Fibroblast of lung (primary cell): ENCODE measurements at regions not wholly inside any gene's neighbourhood (a gene's known extent, or its start where the extent isn't known, plus 50 kb on each side); places are given as distances from the start of the nearest gene placed in this dataset.

Source experiments
- DNase-seq, 2 donors: peaks; one replicate each; pipeline versions ENCODE4 v3.0.0 to v3.0.0-alpha.2; 2010; ENCODE audit warnings: low read depth in 2 of 2
- H2AFZ ChIP-seq: 2 replicates; pipeline ENCODE4 v1.5.1; 2012; ENCODE audit warnings: low read length, control low read depth, inconsistent platforms
- H3K27ac ChIP-seq: 2 replicates; pipeline ENCODE4 v1.5.1; 2011; ENCODE audit warnings: low read length, control low read depth; ENCODE audit not compliant: insufficient read depth
- H3K27me3 ChIP-seq: 2 replicates; pipeline ENCODE4 v1.5.1; 2011; ENCODE audit warnings: mild to moderate bottlenecking, low read length; ENCODE audit not compliant: control insufficient read depth, insufficient read depth
- H3K36me3 ChIP-seq: 2 replicates; pipeline ENCODE4 v1.5.1; 2011; ENCODE audit warnings: low read length; ENCODE audit not compliant: control insufficient read depth, insufficient read depth
- H3K4me1 ChIP-seq: 2 replicates; pipeline ENCODE4 v1.5.1; 2011; ENCODE audit warnings: low read length; ENCODE audit not compliant: control insufficient read depth, insufficient read depth; ENCODE audit errors: extremely low read depth
- H3K4me2 ChIP-seq: 2 replicates; pipeline ENCODE4 v1.5.1; 2011; ENCODE audit warnings: low read length, control low read depth; ENCODE audit not compliant: insufficient read depth; ENCODE audit errors: extremely low read depth
- H3K4me3 ChIP-seq, 4 experiments: fragments of 200-600 bp in 1 of 4; sonication (generic) in 1 of 4; replicated peaks in 1 of 4; 2 replicates each; pipeline ENCODE4 v1.5.1; 2011 to 2016; ENCODE audit warnings: low read length in 4 of 4, low read depth in 3 of 4, mild to moderate bottlenecking in 3 of 4, control low read depth in 2 of 4, inconsistent platforms in 1 of 4, mixed read lengths in 1 of 4; ENCODE audit not compliant: insufficient read depth in 1 of 4; ENCODE audit errors: control extremely low read depth in 1 of 4
- H3K79me2 ChIP-seq: 2 replicates; pipeline ENCODE4 v1.5.1; 2012; ENCODE audit warnings: mild to moderate bottlenecking, low read length, inconsistent platforms; ENCODE audit not compliant: control insufficient read depth, insufficient read depth
- H3K9ac ChIP-seq: 2 replicates; pipeline ENCODE4 v1.5.1; 2011; ENCODE audit warnings: mild to moderate bottlenecking, low read length, control low read depth; ENCODE audit not compliant: insufficient read depth
- H3K9me3 ChIP-seq: 2 replicates; pipeline ENCODE4 v1.5.1; 2012; ENCODE audit warnings: low read depth, low read length; ENCODE audit not compliant: control insufficient read depth, insufficient read depth
- H4K20me1 ChIP-seq: 2 replicates; pipeline ENCODE4 v1.5.1; 2011; ENCODE audit warnings: low read length; ENCODE audit not compliant: control insufficient read depth, insufficient read depth; ENCODE audit errors: extremely low read depth
- CTCF ChIP-seq, 2 donors: IDR thresholded peaks in 1 of 2; conservative IDR thresholded peaks in 1 of 2; 1 replicate in 1 of 2; 2 replicates in 1 of 2; pipeline ENCODE4 v1.5.1; 2011 to 2012; ENCODE audit warnings: low read length in 2 of 2, control low read depth in 1 of 2, inconsistent platforms in 1 of 2, low read depth in 1 of 2, mild to moderate bottlenecking in 1 of 2
- EZH2 ChIP-seq: IDR thresholded peaks from 2 replicates; pipeline ENCODE4 v1.5.1; 2012; ENCODE audit warnings: low read length, control low read depth, mild to moderate bottlenecking; ENCODE audit errors: missing control alignments

DNA sequence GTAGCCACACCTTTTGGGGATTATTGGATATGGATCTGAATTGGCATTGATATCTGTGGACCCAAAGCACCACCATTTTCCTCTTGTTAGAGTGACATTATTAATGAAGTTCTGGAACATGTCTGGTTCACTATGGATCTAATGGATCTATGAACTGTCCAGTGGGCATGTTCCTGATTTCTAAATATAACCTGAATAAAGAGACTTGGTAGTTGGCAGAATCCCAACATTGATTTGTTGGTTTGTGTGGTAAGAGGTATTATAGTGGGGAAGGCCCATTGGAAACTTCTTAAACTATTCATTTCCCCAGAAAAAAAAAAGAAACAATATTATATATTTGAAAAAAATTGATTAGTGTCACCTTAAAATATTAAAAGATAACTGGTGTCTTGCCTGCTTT lies 312.6 kb downstream of the HTR1B start:
- no peak overlapping the region for H3K4me2 ChIP-seq
- no peak overlapping the region for H3K27ac ChIP-seq
- H3K9ac ChIP-seq: no peak overlapping the region

DNA sequence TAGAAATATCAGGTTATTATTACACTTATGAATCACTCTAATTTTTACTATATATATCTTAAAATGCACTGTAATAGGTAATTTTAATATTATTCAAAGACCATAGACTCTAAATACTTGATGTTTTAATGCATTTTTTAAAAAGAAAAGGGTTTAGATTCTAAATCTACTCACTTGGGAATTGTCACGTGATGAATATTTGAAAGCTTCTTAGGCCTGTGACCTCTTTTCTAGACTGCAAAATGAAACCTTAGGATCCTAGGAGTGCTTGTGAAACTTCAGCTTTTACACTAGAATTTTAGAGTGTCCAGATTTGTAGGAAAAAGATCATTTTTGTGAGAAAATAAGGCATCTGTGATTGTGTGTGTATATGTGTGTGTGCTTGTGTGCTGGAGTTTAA lies 318.0 kb downstream of the HTR1B start:
- Histone ChIP-seq H3K27ac (no peak overlapping the region), H3K36me3 (no peaks in the 10 kb centered on the region), H3K9ac (no peak overlapping the region), H4K20me1 (no peaks in the 10 kb centered on the region), H2AFZ (no peak overlapping the region), H3K27me3 (no peaks in the 10 kb centered on the region), H3K79me2 (no peaks in the 10 kb centered on the region), H3K4me1 (no peaks in the 10 kb centered on the region), H3K4me2 (no peak overlapping the region), H3K4me3 (no peak overlapping the region), H3K9me3 (no peaks in the 10 kb centered on the region)
- no peak for DNase-seq
- TF ChIP-seq CTCF (conservative IDR thresholded peaks at IDR 0.05 in 1 of 2, IDR thresholded peaks at IDR 0.05 in 1 of 2; ENCODE audit: low read depth in 1 of 2, low read length in 2 of 2) (no peak), EZH2 (no peak)

More for the DNA sequence above, 312.6 kb downstream of the HTR1B start:
- H3K36me3 ChIP-seq: no peaks in the 10 kb centered on the region
- H4K20me1 ChIP-seq: no peaks in the 10 kb centered on the region
- no peak for TF ChIP-seq EZH2
- no peak for TF ChIP-seq CTCF (conservative IDR thresholded peaks at IDR 0.05 in 1 of 2, IDR thresholded peaks at IDR 0.05 in 1 of 2; ENCODE audit: low read depth in 1 of 2, low read length in 2 of 2)
- no peaks in the 10 kb centered on the region for H3K79me2 ChIP-seq
- H3K9me3 ChIP-seq: no peaks in the 10 kb centered on the region
- no peak overlapping the region for H2AFZ ChIP-seq
- no peaks in the 10 kb centered on the region for H3K27me3 ChIP-seq
- H3K4me3 ChIP-seq: no peak overlapping the region
- DNase-seq: no peak
- no peaks in the 10 kb centered on the region for H3K4me1 ChIP-seq

- H3K27me3 ChIP-seq: no peaks in the 10 kb centered on the region
- no peak overlapping the region for H3K4me2 ChIP-seq
- H4K20me1 ChIP-seq: no peaks in the 10 kb centered on the region
- no peak overlapping the region for H3K27ac ChIP-seq
- H3K4me3 ChIP-seq: no peak overlapping the region
- DNase-seq: no peak
- H3K4me1 ChIP-seq: no peaks in the 10 kb centered on the region
- no peaks in the 10 kb centered on the region for H3K9me3 ChIP-seq
- no peaks in the 10 kb centered on the region for H3K79me2 ChIP-seq
- no peaks in the 10 kb centered on the region for H3K36me3 ChIP-seq
- H2AFZ ChIP-seq: no peak overlapping the region
- H3K9ac ChIP-seq: no peak overlapping the region
- no peak for TF ChIP-seq CTCF (conservative IDR thresholded peaks at IDR 0.05 in 1 of 2, IDR thresholded peaks at IDR 0.05 in 1 of 2; ENCODE audit: low read depth in 1 of 2, low read length in 2 of 2)
- no peak for TF ChIP-seq EZH2
Measured at GRCh38 chr6:77143659-77144447, 319.4 kb downstream of the HTR1B start.
